PC-9 (cell line): ENCODE measurements at regions not wholly inside any gene's neighbourhood (a gene's known extent, or its start where the extent isn't known, plus 50 kb on each side); places are given as distances from the start of the nearest gene placed in this dataset.

ENCODE experiments used
- CTCF ChIP-seq: fragments of 200-600 bp; sonication (generic); conservative IDR thresholded peaks from 2 replicates; pipeline ENCODE4 v1.6.1; 2017; ENCODE audit warnings: mixed run types, antibody characterized with exemption, mild to moderate bottlenecking, moderate library complexity
- EZH2 ChIP-seq: fragments of 200-600 bp; sonication (generic); IDR thresholded peaks from 2 replicates; pipeline ENCODE4 v1.8.0; 2017; ENCODE audit warnings: antibody characterized with exemption, low read depth

- TF ChIP-seq CTCF (no peak), EZH2 (no peak)
Observed at GRCh38 chr22:48403521-48404403, 1423.9 kb downstream of the BRD1 start.
